OCI-LY7 (cell line): ENCODE measurements at regions not wholly inside any gene's neighbourhood (a gene's known extent, or its start where the extent isn't known, plus 50 kb on each side); places are given as distances from the start of the nearest gene placed in this dataset.

Experiments used
- BruUV-seq: library from RNA; stranded (reverse); fragments of 400-500 nt; replicated peaks from 2 replicates; lab custom pipeline; 2021; lab: Mats Ljungman, UMichigan
- CTCF ChIA-PET: fragments of 300-600 bp; sonication (Branson Sonifier 250); formaldehyde crosslinking; loops from one replicate; lab custom pipeline; 2022; ENCODE audit warnings: antibody characterized with exemption; ENCODE audit not compliant: unreplicated experiment; lab: Charles Lee
- POLR2A ChIA-PET: fragments of 300-600 bp; sonication (Branson Sonifier 250); formaldehyde crosslinking; loops from one replicate; lab custom pipeline; 2022; ENCODE audit warnings: antibody characterized with exemption; lab: Charles Lee
- DNase-seq: peaks from one replicate; pipeline ENCODE4 v3.0.0-alpha.2; 2015; ENCODE audit warnings: low spot score
- H2AFZ ChIP-seq: fragments of 200-600 bp; sonication (generic), shearing (Covaris generic); 2 replicates; pipeline ENCODE4 v1.6.1; 2014; ENCODE audit warnings: mild to moderate bottlenecking, antibody characterized with exemption, low read length, moderate library complexity
- H3K27ac ChIP-seq: fragments of 200-600 bp; sonication (generic); 2 replicates; pipeline ENCODE4 v1.5.1; 2014; ENCODE audit warnings: mixed run types, low read depth, mild to moderate bottlenecking, moderate library complexity, low read length, inconsistent platforms; ENCODE audit not compliant: poor library complexity, severe bottlenecking
- H3K36me3 ChIP-seq: fragments of 200-600 bp; sonication (generic); 2 replicates; pipeline ENCODE4 v1.6.1; 2014; ENCODE audit warnings: mild to moderate bottlenecking, antibody characterized with exemption, low read length, moderate library complexity, mixed read lengths; ENCODE audit not compliant: insufficient read depth
- H3K4me1 ChIP-seq: fragments of 200-600 bp; sonication (generic); 2 replicates; pipeline ENCODE4 v1.5.1; 2014; ENCODE audit warnings: mild to moderate bottlenecking, low read length; ENCODE audit not compliant: insufficient read depth, poor library complexity, severe bottlenecking
- H3K4me2 ChIP-seq: fragments of 200-600 bp; sonication (generic); 2 replicates; pipeline ENCODE4 v1.6.1; 2014; ENCODE audit warnings: mild to moderate bottlenecking, low read length
- H3K4me3 ChIP-seq: fragments of 200-600 bp; sonication (generic); 2 replicates; pipeline ENCODE4 v1.5.1; 2014; ENCODE audit warnings: mild to moderate bottlenecking, low read depth, low read length; ENCODE audit not compliant: poor library complexity, severe bottlenecking
- H3K79me2 ChIP-seq: fragments of 200-600 bp; sonication (generic); 2 replicates; pipeline ENCODE4 v1.6.1; 2016; ENCODE audit warnings: low read depth, mild to moderate bottlenecking, low read length, moderate library complexity, mixed read lengths; ENCODE audit not compliant: insufficient read depth
- H3K9me2 ChIP-seq: fragments of 200-600 bp; sonication (generic); 2 replicates; pipeline ENCODE4 v1.6.1; 2016; ENCODE audit warnings: mild to moderate bottlenecking, low read length, mixed read lengths; ENCODE audit not compliant: insufficient read depth
- H3K9me3 ChIP-seq: fragments of 200-600 bp; sonication (generic); 2 replicates; pipeline ENCODE4 v1.6.1; 2014; ENCODE audit warnings: mild to moderate bottlenecking, mixed run types, low read length, mixed read lengths
- H4K20me1 ChIP-seq: fragments of 200-600 bp; sonication (generic); 2 replicates; pipeline ENCODE4 v1.6.1; 2014; ENCODE audit warnings: mild to moderate bottlenecking, antibody characterized with exemption, low read length, moderate library complexity, mixed read lengths; ENCODE audit not compliant: insufficient read depth
- EZH2phosphoT487 ChIP-seq: fragments of 200-600 bp; sonication (generic); IDR thresholded peaks from 2 replicates; pipeline ENCODE4 v1.6.1; 2018; ENCODE audit warnings: low read depth, borderline replicate concordance, mild to moderate bottlenecking, mixed run types, antibody characterized with exemption, low read length, moderate library complexity, mixed read lengths
- intact Hi-C: fragments of 100-400 bp; cut with micrococcal nuclease; formaldehyde crosslinking; loops from one replicate; pipeline ENCODE4 v1.10.0; 2022; ENCODE audit not compliant: unreplicated experiment
- TF ChIP-seq, protein P1 (sequence below): fragments of 200-600 bp; sonication (generic); conservative IDR thresholded peaks from 2 replicates; pipeline ENCODE4 v1.5.1; 2014; ENCODE audit warnings: mild to moderate bottlenecking, antibody characterized with exemption, low read length, moderate library complexity, mixed read lengths

DNA sequence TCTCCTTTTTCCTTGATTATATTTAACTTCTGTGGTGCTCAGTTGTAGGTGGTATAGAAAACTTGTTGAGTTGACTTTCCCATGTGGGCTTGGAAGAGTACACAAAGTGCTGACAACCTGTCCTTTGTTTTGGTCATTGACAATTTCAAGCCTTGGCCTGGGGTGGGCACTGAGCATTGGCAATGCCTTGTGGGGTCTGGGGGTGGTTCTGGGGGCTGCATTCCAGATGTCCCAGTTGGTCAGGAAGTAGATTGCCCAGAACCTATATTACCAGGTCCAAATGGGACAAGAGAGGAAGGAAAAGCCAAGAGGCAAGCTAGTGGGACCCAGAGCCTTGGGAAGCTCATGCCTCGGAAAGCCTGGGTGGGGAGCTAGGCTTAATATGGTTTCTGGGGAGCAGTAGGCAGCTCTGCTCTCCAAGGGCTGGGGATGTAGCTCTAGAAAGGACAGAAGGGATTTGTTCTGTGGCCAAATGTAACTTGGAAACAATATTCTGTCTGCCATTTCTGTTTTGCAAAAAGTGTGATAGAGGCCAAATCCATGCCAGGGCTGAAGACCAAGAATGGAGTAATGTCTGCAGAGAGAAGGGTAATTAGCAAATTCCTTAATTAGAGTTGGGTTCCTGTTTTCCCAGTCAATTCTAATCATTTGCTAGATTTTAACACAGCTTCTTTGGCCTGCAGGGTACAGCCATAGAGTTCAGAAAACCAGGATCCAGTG is 87.4 kb downstream of the SLC4A3 start:
- no peak for DNase-seq
- BruUV-seq, result no TSS peak
- H3K4me1 ChIP-seq, result no peaks in the 10 kb centered on the region
- intact Hi-C loops, result no loop called here
- no peak for TF ChIP-seq EZH2phosphoT487
- TF ChIP-seq, protein P1, sequence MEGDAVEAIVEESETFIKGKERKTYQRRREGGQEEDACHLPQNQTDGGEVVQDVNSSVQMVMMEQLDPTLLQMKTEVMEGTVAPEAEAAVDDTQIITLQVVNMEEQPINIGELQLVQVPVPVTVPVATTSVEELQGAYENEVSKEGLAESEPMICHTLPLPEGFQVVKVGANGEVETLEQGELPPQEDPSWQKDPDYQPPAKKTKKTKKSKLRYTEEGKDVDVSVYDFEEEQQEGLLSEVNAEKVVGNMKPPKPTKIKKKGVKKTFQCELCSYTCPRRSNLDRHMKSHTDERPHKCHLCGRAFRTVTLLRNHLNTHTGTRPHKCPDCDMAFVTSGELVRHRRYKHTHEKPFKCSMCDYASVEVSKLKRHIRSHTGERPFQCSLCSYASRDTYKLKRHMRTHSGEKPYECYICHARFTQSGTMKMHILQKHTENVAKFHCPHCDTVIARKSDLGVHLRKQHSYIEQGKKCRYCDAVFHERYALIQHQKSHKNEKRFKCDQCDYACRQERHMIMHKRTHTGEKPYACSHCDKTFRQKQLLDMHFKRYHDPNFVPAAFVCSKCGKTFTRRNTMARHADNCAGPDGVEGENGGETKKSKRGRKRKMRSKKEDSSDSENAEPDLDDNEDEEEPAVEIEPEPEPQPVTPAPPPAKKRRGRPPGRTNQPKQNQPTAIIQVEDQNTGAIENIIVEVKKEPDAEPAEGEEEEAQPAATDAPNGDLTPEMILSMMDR, result no peak
- no peak overlapping the region for H3K27ac ChIP-seq
- H4K20me1 ChIP-seq, result no peaks in the 10 kb centered on the region
- no peaks in the 10 kb centered on the region for H3K36me3 ChIP-seq
- H2AFZ ChIP-seq, result no peak overlapping the region
- no peaks in the 10 kb centered on the region for H3K9me2 ChIP-seq
- H3K4me2 ChIP-seq, result no peak overlapping the region
- POLR2A ChIA-PET, result interaction anchor here (0.6 to 1.1 kb wide), 2 partner anchors 108 to 372 kb away, joined by 3 to 5 read pairs; no protein-coding TSS in a partner anchor
- no peaks in the 10 kb centered on the region for H3K9me3 ChIP-seq
- H3K4me3 ChIP-seq, result no peak overlapping the region
- no peaks in the 10 kb centered on the region for H3K79me2 ChIP-seq
- CTCF ChIA-PET, result no interaction called here

GRCh38 chr2:219718066-219718465 is 90.6 kb downstream of the SLC4A3 start:
- DNase-seq, result no peak
- TF ChIP-seq, protein P1, result no peak
- no peak for TF ChIP-seq EZH2phosphoT487
- H4K20me1 ChIP-seq, result no peaks in the 10 kb centered on the region
- H3K79me2 ChIP-seq, result no peaks in the 10 kb centered on the region
- ChIA-PET POLR2A (no interaction called here), CTCF (no interaction called here)
- intact Hi-C loops, result no loop called here
- H3K9me3 ChIP-seq, result no peaks in the 10 kb centered on the region
- no peaks in the 10 kb centered on the region for H3K4me1 ChIP-seq
- no peak overlapping the region for H3K4me3 ChIP-seq
- H2AFZ ChIP-seq, result no peak overlapping the region
- H3K36me3 ChIP-seq, result no peaks in the 10 kb centered on the region
- no TSS peak for BruUV-seq
- no peak overlapping the region for H3K27ac ChIP-seq
- H3K9me2 ChIP-seq, result no peaks in the 10 kb centered on the region
- no peak overlapping the region for H3K4me2 ChIP-seq

DNA sequence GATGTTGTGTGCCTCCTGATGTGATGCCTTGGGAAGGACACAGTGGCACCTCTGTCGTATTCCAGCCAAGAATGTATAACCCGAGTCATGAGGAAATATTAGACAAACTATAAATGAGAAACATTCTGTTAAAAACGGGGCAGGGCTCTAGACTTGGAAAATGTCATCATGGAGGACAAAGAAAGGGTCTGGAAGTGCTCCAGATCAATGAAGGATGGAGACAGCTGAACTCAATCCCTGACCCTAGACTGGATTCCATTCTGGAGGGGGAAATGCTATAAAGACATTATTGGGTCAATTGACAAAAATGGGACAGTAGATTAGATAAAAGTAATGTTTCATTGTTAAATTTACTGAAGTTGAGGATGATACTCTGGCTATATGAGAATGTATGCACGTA is 92.1 kb downstream of the SLC4A3 start:
- POLR2A ChIA-PET, result no interaction called here
- no peak overlapping the region for H3K4me3 ChIP-seq
- no peaks in the 10 kb centered on the region for H3K4me1 ChIP-seq
- H3K27ac ChIP-seq, result no peak overlapping the region
- no peak overlapping the region for H3K4me2 ChIP-seq
- no TSS peak for BruUV-seq
- CTCF ChIA-PET, result no interaction called here
- no peak overlapping the region for H2AFZ ChIP-seq
- H3K79me2 ChIP-seq, result no peaks in the 10 kb centered on the region
- no peak for TF ChIP-seq EZH2phosphoT487
- TF ChIP-seq, protein P1, result no peak
- no peaks in the 10 kb centered on the region for H3K9me3 ChIP-seq
- H4K20me1 ChIP-seq, result no peaks in the 10 kb centered on the region
- intact Hi-C loops, result no loop called here
- H3K36me3 ChIP-seq, result no peaks in the 10 kb centered on the region
- no peaks in the 10 kb centered on the region for H3K9me2 ChIP-seq
- DNase-seq, result no peak
